ENCODE measurements at regions not wholly inside any gene's neighbourhood (a gene's known extent, or its start where the extent isn't known, plus 50 kb on each side); places are given as distances from the start of the nearest gene placed in this dataset.

DNA sequence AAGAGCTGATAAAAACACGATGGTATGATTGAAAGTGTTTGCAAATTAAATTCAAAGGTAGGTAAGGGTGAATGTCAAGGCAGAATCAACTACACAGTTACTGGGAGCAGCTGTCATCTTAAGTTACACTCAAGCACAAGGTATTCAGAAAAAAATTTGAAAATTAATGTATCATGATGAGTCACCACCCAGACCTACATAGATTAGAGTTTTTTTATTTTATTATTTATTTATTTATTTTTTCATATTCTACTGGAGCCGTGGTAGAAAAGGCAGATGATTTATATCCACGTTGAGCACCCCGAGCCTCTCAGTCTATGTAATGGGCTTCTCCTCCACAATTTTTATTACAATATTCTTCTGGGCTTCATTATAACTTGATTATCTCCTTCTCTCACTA is 728.9 kb upstream of the ARGLU1 start:
- TF ChIP-seq, protein P1, sequence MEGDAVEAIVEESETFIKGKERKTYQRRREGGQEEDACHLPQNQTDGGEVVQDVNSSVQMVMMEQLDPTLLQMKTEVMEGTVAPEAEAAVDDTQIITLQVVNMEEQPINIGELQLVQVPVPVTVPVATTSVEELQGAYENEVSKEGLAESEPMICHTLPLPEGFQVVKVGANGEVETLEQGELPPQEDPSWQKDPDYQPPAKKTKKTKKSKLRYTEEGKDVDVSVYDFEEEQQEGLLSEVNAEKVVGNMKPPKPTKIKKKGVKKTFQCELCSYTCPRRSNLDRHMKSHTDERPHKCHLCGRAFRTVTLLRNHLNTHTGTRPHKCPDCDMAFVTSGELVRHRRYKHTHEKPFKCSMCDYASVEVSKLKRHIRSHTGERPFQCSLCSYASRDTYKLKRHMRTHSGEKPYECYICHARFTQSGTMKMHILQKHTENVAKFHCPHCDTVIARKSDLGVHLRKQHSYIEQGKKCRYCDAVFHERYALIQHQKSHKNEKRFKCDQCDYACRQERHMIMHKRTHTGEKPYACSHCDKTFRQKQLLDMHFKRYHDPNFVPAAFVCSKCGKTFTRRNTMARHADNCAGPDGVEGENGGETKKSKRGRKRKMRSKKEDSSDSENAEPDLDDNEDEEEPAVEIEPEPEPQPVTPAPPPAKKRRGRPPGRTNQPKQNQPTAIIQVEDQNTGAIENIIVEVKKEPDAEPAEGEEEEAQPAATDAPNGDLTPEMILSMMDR (tag by site-specific recombination; IDR thresholded peaks at IDR 0.05): no peak
- TF ChIP-seq ZNF23 (tag by site-specific recombination; IDR thresholded peaks at IDR 0.05; ENCODE audit: borderline replicate concordance) (no peak), ZNF175 (tag by site-specific recombination; IDR thresholded peaks at IDR 0.05) (no peak), ZNF707 (tag by site-specific recombination; IDR thresholded peaks at IDR 0.05) (no peak), ZNF501 (tag by site-specific recombination; IDR thresholded peaks at IDR 0.05) (no peak), ZNF626 (tag by site-specific recombination; IDR thresholded peaks at IDR 0.05) (no peak), PRDM1 (tag by site-specific recombination; IDR thresholded peaks at IDR 0.05) (no peak), ZNF76 (tag by site-specific recombination; IDR thresholded peaks at IDR 0.05; ENCODE audit: borderline replicate concordance, low read depth) (no peak), ZNF311 (tag by site-specific recombination; IDR thresholded peaks at IDR 0.05; ENCODE audit: borderline replicate concordance) (no peak), YY1 (tag by site-specific recombination; IDR thresholded peaks at IDR 0.05) (no peak)
- TF ChIP-seq, protein P2, sequence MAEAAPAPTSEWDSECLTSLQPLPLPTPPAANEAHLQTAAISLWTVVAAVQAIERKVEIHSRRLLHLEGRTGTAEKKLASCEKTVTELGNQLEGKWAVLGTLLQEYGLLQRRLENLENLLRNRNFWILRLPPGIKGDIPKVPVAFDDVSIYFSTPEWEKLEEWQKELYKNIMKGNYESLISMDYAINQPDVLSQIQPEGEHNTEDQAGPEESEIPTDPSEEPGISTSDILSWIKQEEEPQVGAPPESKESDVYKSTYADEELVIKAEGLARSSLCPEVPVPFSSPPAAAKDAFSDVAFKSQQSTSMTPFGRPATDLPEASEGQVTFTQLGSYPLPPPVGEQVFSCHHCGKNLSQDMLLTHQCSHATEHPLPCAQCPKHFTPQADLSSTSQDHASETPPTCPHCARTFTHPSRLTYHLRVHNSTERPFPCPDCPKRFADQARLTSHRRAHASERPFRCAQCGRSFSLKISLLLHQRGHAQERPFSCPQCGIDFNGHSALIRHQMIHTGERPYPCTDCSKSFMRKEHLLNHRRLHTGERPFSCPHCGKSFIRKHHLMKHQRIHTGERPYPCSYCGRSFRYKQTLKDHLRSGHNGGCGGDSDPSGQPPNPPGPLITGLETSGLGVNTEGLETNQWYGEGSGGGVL (tag by site-specific recombination; IDR thresholded peaks at IDR 0.05): no peak
